HepG2 (cell line): ENCODE measurements at regions not wholly inside any gene's neighbourhood (a gene's known extent, or its start where the extent isn't known, plus 50 kb on each side); places are given as distances from the start of the nearest gene placed in this dataset.

Experiments used
- ADNP ChIP-seq: sonication (generic); formaldehyde crosslinking; IDR thresholded peaks from 2 replicates; pipeline ENCODE4 v1.4.0; 2020; ENCODE audit warnings: missing genetic modification reagents
- EZH2 ChIP-seq: conservative IDR thresholded peaks from 2 replicates; pipeline ENCODE4 v1.6.1; 2012; ENCODE audit warnings: mild to moderate bottlenecking, low read depth, low read length, moderate library complexity
- POLR2AphosphoS5 ChIP-seq: IDR thresholded peaks from 2 replicates; pipeline ENCODE4 v1.6.1; 2012; ENCODE audit warnings: low read depth, low read length
- ZNF616 ChIP-seq: sonication (generic); formaldehyde crosslinking; IDR thresholded peaks from 2 replicates; pipeline ENCODE4 v1.5.0; 2020; ENCODE audit warnings: low read depth, mild to moderate bottlenecking, missing genetic modification reagents
- TF ChIP-seq, protein P1 (sequence below): fragments of 450-650 bp; IDR thresholded peaks from 2 replicates; pipeline ENCODE4 v1.6.1; 2017; ENCODE audit warnings: mild to moderate bottlenecking

- no peak for TF ChIP-seq EZH2
- no peak for TF ChIP-seq ZNF616 (CRISPR knock-in tag)
- TF ChIP-seq ADNP (CRISPR knock-in tag): no peak
- TF ChIP-seq, protein P1, sequence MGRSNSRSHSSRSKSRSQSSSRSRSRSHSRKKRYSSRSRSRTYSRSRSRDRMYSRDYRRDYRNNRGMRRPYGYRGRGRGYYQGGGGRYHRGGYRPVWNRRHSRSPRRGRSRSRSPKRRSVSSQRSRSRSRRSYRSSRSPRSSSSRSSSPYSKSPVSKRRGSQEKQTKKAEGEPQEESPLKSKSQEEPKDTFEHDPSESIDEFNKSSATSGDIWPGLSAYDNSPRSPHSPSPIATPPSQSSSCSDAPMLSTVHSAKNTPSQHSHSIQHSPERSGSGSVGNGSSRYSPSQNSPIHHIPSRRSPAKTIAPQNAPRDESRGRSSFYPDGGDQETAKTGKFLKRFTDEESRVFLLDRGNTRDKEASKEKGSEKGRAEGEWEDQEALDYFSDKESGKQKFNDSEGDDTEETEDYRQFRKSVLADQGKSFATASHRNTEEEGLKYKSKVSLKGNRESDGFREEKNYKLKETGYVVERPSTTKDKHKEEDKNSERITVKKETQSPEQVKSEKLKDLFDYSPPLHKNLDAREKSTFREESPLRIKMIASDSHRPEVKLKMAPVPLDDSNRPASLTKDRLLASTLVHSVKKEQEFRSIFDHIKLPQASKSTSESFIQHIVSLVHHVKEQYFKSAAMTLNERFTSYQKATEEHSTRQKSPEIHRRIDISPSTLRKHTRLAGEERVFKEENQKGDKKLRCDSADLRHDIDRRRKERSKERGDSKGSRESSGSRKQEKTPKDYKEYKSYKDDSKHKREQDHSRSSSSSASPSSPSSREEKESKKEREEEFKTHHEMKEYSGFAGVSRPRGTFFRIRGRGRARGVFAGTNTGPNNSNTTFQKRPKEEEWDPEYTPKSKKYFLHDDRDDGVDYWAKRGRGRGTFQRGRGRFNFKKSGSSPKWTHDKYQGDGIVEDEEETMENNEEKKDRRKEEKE: no peak
- TF ChIP-seq POLR2AphosphoS5: no peak
Measured at GRCh38 chr2:3075316-3075990, 302.2 kb downstream of the EIPR1 start.
